ENCODE measurements at regions not wholly inside any gene's neighbourhood (a gene's known extent, or its start where the extent isn't known, plus 50 kb on each side); places are given as distances from the start of the nearest gene placed in this dataset.

GRCh38 chr4:85393201-85393600, 81.7 kb upstream of the ARHGAP24 start:
- DNase-seq (ENCODE audit: low read depth): no peak

- no peak for DNase-seq (ENCODE audit: low read depth)
Measured at GRCh38 chr4:85398276-85398675, 76.7 kb upstream of the ARHGAP24 start.

- no peak for DNase-seq (ENCODE audit: low read depth)
Measured at GRCh38 chr4:85399270-85399669, 75.7 kb upstream of the ARHGAP24 start.

DNA sequence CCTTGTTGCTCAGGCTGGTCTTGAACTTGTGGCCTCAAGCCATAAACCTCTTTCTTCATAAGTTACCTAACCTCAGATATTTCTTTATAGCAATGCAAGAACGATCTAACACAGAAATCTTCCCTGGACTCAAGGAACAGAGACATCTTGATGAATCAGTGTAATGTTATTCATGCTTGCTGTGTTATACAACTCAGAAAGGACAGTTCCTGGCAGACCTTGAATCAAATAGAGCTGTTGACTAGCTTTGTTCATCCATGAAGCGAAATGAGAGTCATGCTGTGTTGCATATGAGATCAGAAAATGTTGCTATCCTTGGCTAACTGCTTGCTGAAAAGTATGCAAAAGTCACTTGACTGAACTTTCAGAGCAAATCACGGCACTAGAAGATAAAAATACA, 72.6 kb upstream of the ARHGAP24 start:
- peak; percentile 37 for DNase-seq (ENCODE audit: low read depth)

GRCh38 chr4:85406185-85406584, 68.8 kb upstream of the ARHGAP24 start:
- no peak for DNase-seq (ENCODE audit: low read depth)

DNA sequence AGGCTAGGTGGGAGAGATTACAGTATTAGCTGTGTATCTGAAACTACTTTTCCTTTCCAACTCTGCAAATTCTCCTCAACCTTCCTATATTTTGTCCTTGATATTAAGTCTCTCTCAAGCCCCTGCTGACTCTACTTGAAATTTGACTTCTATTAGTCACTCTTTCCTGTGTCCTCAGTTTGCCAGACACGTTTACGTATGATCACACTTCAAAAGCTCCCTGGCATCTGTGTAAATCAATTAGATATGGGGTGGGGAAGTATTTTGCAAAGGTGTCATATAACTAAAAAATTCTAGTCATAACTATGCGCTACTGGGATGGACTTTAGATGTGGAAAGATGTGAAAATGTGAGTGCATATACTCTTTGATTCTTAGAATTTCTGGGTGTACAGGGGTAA, 67.4 kb upstream of the ARHGAP24 start:
- no peak for DNase-seq (ENCODE audit: low read depth)

DNA sequence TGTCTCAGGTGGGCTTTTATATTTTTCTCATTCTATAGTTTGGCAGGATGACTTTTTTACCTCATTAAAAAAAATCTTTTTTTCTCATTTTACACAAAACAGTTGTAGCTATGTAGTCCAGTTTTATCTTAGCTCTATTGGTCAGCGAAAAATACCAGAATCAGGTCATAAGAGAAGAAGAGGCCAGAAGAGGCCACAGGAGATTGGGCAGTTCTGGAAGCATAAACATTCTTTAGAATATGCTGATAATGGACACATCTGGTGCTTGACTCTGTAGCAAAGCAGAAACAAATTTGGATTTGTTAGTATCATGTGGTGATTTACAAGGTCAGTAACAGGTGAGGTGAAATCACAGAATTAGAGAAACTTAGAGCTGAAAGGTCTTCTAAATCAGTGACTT, 66.6 kb upstream of the ARHGAP24 start:
- no peak for DNase-seq (ENCODE audit: low read depth)

- DNase-seq (ENCODE audit: low read depth): peak; percentile 19
Measured at GRCh38 chr4:85409251-85409650, 65.7 kb upstream of the ARHGAP24 start.

- no peak for DNase-seq (ENCODE audit: low read depth)
Measured at GRCh38 chr4:85411386-85411785, 63.6 kb upstream of the ARHGAP24 start.

DNA sequence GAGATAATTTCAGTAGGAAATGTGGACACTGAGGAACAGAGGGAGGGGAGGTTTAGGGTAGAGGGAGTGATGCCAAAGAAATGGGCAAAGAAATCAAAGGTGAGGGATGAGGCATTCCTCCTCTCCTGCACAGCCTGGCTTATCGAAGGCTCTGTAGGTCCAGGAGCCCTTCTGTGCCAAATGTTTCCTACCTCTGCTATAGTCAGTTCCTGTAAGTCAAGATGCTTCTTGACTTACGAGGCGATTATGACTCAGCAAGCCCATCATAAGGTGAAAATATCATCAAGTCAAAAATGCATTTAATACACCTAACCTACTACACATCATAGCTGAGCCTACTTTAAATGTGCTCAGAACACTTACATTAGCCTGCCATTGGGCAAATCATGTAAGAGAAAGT, 60.0 kb upstream of the ARHGAP24 start:
- DNase-seq (ENCODE audit: low read depth): no peak

GRCh38 chr4:85416094-85416493, 58.9 kb upstream of the ARHGAP24 start:
- no peak for DNase-seq (ENCODE audit: low read depth)

DNA sequence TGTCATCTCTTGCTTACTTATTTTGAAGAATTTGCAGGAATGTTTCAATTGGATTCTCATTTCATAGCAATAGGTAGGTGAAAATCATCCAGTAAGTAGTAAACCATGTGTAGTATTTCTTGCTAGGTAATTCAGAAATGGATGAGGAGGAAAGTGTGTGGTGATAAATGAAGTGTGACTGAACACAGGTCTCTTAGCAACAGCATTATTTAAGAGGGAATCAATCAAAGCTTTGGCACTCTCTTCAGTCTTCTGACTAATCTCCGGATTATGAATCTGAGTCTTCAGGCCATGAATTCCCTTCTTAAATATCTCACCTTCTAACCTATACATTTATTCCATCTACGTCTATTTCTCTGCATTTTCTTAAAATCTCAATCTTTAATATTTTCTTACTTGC, 55.8 kb upstream of the ARHGAP24 start:
- DNase-seq (ENCODE audit: low read depth): no peak

GRCh38 chr4:85420831-85421230, 54.1 kb upstream of the ARHGAP24 start:
- no peak for DNase-seq (ENCODE audit: low read depth)

GRCh38 chr4:85423431-85423830, 51.5 kb upstream of the ARHGAP24 start:
- DNase-seq (ENCODE audit: low read depth): peak; percentile 54

All from ELR (cell line).